Endothelial cell of umbilical vein (primary cell): ENCODE measurements at regions not wholly inside any gene's neighbourhood (a gene's known extent, or its start where the extent isn't known, plus 50 kb on each side); places are given as distances from the start of the nearest gene placed in this dataset.

Source experiments
- BruUV-seq: library from RNA; stranded (reverse); fragments of 400-500 nt; replicated peaks from 2 replicates; lab custom pipeline; 2021; lab: Mats Ljungman, UMichigan
- CTCF ChIA-PET: fragments of 300-600, 350-600 bp; sonication (Branson Sonifier 250); formaldehyde crosslinking; loops from one replicate; lab custom pipeline; 2021; ENCODE audit warnings: antibody characterized with exemption, inconsistent platforms; lab: Charles Lee
- POLR2A ChIA-PET: fragments of 300-600, 350-600 bp; sonication (Branson Sonifier 250); formaldehyde crosslinking; loops from one replicate; lab custom pipeline; 2021; ENCODE audit warnings: antibody characterized with exemption, inconsistent platforms; lab: Charles Lee
- DNase-seq: peaks from one replicate; pipeline ENCODE4 v3.0.0-alpha.2; 2011; ENCODE audit warnings: low read depth, low spot score
- FAIRE-seq: peaks from 2 replicates; lab custom pipeline; 2011; peaks lifted over from hg19 to GRCh38; lab: Jason Lieb, UNC
- H2AFZ ChIP-seq: 2 replicates; pipeline ENCODE4 v1.6.0; 2012; ENCODE audit warnings: low read depth, low read length, control low read depth, inconsistent platforms
- H3K27ac ChIP-seq: 2 replicates; pipeline ENCODE4 v1.5.1; 2011; ENCODE audit warnings: low read depth, mild to moderate bottlenecking, control low read depth, low read length, moderate library complexity; ENCODE audit not compliant: insufficient read depth
- H3K27me3 ChIP-seq, 2 experiments: 2 replicates each; pipeline versions ENCODE4 v1.6.0 to v1.6.1; 2011; ENCODE audit warnings: low read length in 2 of 2, mixed read lengths in 1 of 2; ENCODE audit not compliant: control insufficient read depth in 2 of 2, insufficient read depth in 2 of 2
- H3K36me3 ChIP-seq, 2 experiments: 2 replicates in 1 of 2; 3 replicates in 1 of 2; pipeline ENCODE4 v1.5.1; 2011; ENCODE audit warnings: low read length in 2 of 2, mild to moderate bottlenecking in 1 of 2, moderate library complexity in 1 of 2; ENCODE audit not compliant: control insufficient read depth in 2 of 2, insufficient read depth in 2 of 2; ENCODE audit errors: extremely low read depth in 1 of 2
- H3K4me1 ChIP-seq: 3 replicates; pipeline ENCODE4 v1.5.1; 2011; ENCODE audit warnings: mild to moderate bottlenecking, low read length; ENCODE audit not compliant: control insufficient read depth, insufficient read depth; ENCODE audit errors: extremely low read depth
- H3K4me2 ChIP-seq: 2 replicates; pipeline ENCODE4 v1.6.1; 2011; ENCODE audit warnings: low read length, control low read depth, mixed read lengths; ENCODE audit not compliant: insufficient read depth
- H3K4me3 ChIP-seq, 3 experiments: fragments of 200-600 bp in 1 of 3; sonication (generic), shearing (Covaris generic) in 1 of 3; replicated peaks in 1 of 3; 2 replicates each; pipeline ENCODE4 v1.5.1; 2011 to 2016; ENCODE audit warnings: control low read depth in 3 of 3, low read length in 3 of 3, mild to moderate bottlenecking in 2 of 3, inconsistent platforms in 1 of 3, low read depth in 1 of 3, moderate library complexity in 1 of 3; ENCODE audit not compliant: insufficient read depth in 1 of 3
- H3K79me2 ChIP-seq: 2 replicates; pipeline ENCODE4 v1.6.0; 2012; ENCODE audit warnings: low read length, inconsistent platforms; ENCODE audit not compliant: control insufficient read depth, insufficient read depth
- H3K9ac ChIP-seq: replicated peaks from 2 replicates; pipeline ENCODE3; 2011; ENCODE audit warnings: low read length, control low read depth; ENCODE audit not compliant: insufficient read depth; ENCODE audit errors: extremely low read depth
- H3K9me1 ChIP-seq: replicated peaks from 3 replicates; pipeline ENCODE4 v1.6.0; 2011; ENCODE audit warnings: mild to moderate bottlenecking, low read length; ENCODE audit not compliant: control insufficient read depth, insufficient read depth; ENCODE audit errors: extremely low read depth
- H3K9me3 ChIP-seq: replicated peaks from 2 replicates; pipeline ENCODE4 v1.5.1; 2012; ENCODE audit warnings: low read length, inconsistent platforms; ENCODE audit not compliant: control insufficient read depth, insufficient read depth
- H4K20me1 ChIP-seq: replicated peaks from 2 replicates; pipeline ENCODE3; 2011; ENCODE audit warnings: mild to moderate bottlenecking, low read length; ENCODE audit not compliant: control insufficient read depth, insufficient read depth; ENCODE audit errors: extremely low read depth
- CTCF ChIP-seq, 2 donors: IDR thresholded peaks; 1 replicate in 1 of 2; 2 replicates in 1 of 2; pipeline ENCODE4 v1.5.1; 2011; ENCODE audit warnings: low read length in 2 of 2, mild to moderate bottlenecking in 2 of 2, moderate library complexity in 2 of 2, control low read depth in 1 of 2, inconsistent platforms in 1 of 2, low read depth in 1 of 2; ENCODE audit not compliant: insufficient read depth in 1 of 2; ENCODE audit errors: extremely low read depth in 1 of 2
- EZH2 ChIP-seq: IDR thresholded peaks from 2 replicates; pipeline ENCODE4 v1.6.1; 2012; ENCODE audit warnings: borderline replicate concordance, low read depth, mild to moderate bottlenecking, moderate library complexity, low read length, inconsistent platforms; ENCODE audit not compliant: severe bottlenecking
- FOS ChIP-seq: IDR thresholded peaks from 2 replicates; pipeline ENCODE4 v1.6.1; 2011; ENCODE audit warnings: mild to moderate bottlenecking, low read length, moderate library complexity, borderline replicate concordance; ENCODE audit not compliant: insufficient read depth
- GATA2 ChIP-seq: IDR thresholded peaks from 2 replicates; pipeline ENCODE4 v1.7.0; 2011; ENCODE audit warnings: low read depth, mild to moderate bottlenecking, moderate library complexity, mixed read lengths, low read length; ENCODE audit not compliant: insufficient read length, insufficient read depth
- MAX ChIP-seq: IDR thresholded peaks from 2 replicates; pipeline ENCODE4 v1.6.1; 2011; ENCODE audit not compliant: insufficient read depth, insufficient read length
- MYC ChIP-seq: IDR thresholded peaks from one replicate; pipeline ENCODE4 v1.6.1; 2011; ENCODE audit warnings: mild to moderate bottlenecking, low read depth, low read length
- POLR2A ChIP-seq: IDR thresholded peaks from 2 replicates; pipeline ENCODE4 v1.6.1; 2012; ENCODE audit warnings: low read depth, mild to moderate bottlenecking, control low read depth, low read length
- POLR2AphosphoS5 ChIP-seq: IDR thresholded peaks from 2 replicates; pipeline ENCODE4 v1.6.1; 2012; ENCODE audit warnings: low read depth, mild to moderate bottlenecking, control low read depth, low read length, moderate library complexity; ENCODE audit not compliant: insufficient read depth
- dilution Hi-C: fragments of 300-500 bp; cut with MboI; formaldehyde crosslinking; loops from one replicate; pipeline ENCODE4 v1.15.0; 2019; ENCODE audit warnings: low sequenced_read_pairs; ENCODE audit not compliant: extremely low pct_ligation_motif_present
- intact Hi-C: fragments of 100-400 bp; cut with micrococcal nuclease; formaldehyde crosslinking; loops from one replicate; pipeline ENCODE4 v1.10.0; 2022

- no peak overlapping the region for H3K4me2 ChIP-seq
- H3K27me3 ChIP-seq, result no peaks in the 10 kb centered on the region
- no peak for TF ChIP-seq EZH2
- no peak for TF ChIP-seq MAX
- TF ChIP-seq FOS, result no peak
- TF ChIP-seq MYC, result no peak
- no peak for TF ChIP-seq CTCF (IDR thresholded peaks at IDR 0.05; ENCODE audit: extremely low read depth in 1 of 2, insufficient read depth in 1 of 2, low read depth in 1 of 2, low read length in 2 of 2)
- no peak for TF ChIP-seq POLR2A
- no peak for TF ChIP-seq POLR2AphosphoS5
- TF ChIP-seq GATA2, result no peak
- DNase-seq, result no peak
- H3K79me2 ChIP-seq, result no peaks in the 10 kb centered on the region
- H2AFZ ChIP-seq, result no peak overlapping the region
- H3K4me3 ChIP-seq, result no peak overlapping the region
- ChIA-PET POLR2A (no interaction called here), CTCF (no interaction called here)
- no peaks in the 10 kb centered on the region for H4K20me1 ChIP-seq
- no TSS peak for BruUV-seq
- H3K9me3 ChIP-seq, result no peaks in the 10 kb centered on the region
- no peaks in the 10 kb centered on the region for H3K9me1 ChIP-seq
- H3K4me1 ChIP-seq, result no peaks in the 10 kb centered on the region
- H3K36me3 ChIP-seq, result no peaks in the 10 kb centered on the region
- dilution Hi-C loops, result no loop called here
- intact Hi-C loops, result no loop called here
- no peak for FAIRE-seq
- no peak overlapping the region for H3K9ac ChIP-seq
- no peak overlapping the region for H3K27ac ChIP-seq
These were observed 421.5 kb downstream of the ZNF521 start for GRCh38 chr18:24930478-24930877.
